ENCODE measurements at regions not wholly inside any gene's neighbourhood (a gene's known extent, or its start where the extent isn't known, plus 50 kb on each side); places are given as distances from the start of the nearest gene placed in this dataset.
"Not testable (repeated sequence)": the region's sequence is repeated elsewhere in the genome, so short reads cannot be mapped to it uniquely, and the experiment has no call there.

DNA sequence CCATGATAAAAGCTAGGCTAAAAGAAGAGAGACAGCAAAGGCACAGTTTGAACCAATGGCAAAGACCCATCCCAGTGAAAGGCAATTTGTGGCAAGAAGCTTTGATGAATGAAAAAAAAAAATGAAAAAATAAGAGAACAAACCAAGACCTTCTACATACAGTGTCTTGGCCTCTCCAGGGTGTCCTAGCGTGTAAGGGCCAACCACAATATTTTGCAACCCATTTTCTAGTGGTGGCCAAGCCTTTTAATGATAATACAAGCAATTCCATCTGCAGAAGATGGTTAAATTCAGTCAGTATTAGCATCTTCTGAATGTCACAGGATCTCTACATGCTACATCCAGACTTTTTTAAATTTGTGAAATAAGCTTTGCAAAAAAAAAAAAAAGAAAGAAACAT, 270.4 kb downstream of the LRATD1 start:
- DNase-seq (ENCODE audit: low spot score) = no peak
- Mint-ChIP-seq H3K4me1 (ENCODE audit: low read depth) (no peaks in the 10 kb centered on the region), H3K9me3 (ENCODE audit: low read depth) (no peaks in the 10 kb centered on the region), H3K27ac (ENCODE audit: unreplicated experiment) (no peak overlapping the region), H3K36me3 (ENCODE audit: low read depth) (no peaks in the 10 kb centered on the region), H3K27me3 (ENCODE audit: low read depth) (no peaks in the 10 kb centered on the region), H3K4me3 (ENCODE audit: unreplicated experiment) (no peak overlapping the region)
- TF ChIP-seq, protein P1, sequence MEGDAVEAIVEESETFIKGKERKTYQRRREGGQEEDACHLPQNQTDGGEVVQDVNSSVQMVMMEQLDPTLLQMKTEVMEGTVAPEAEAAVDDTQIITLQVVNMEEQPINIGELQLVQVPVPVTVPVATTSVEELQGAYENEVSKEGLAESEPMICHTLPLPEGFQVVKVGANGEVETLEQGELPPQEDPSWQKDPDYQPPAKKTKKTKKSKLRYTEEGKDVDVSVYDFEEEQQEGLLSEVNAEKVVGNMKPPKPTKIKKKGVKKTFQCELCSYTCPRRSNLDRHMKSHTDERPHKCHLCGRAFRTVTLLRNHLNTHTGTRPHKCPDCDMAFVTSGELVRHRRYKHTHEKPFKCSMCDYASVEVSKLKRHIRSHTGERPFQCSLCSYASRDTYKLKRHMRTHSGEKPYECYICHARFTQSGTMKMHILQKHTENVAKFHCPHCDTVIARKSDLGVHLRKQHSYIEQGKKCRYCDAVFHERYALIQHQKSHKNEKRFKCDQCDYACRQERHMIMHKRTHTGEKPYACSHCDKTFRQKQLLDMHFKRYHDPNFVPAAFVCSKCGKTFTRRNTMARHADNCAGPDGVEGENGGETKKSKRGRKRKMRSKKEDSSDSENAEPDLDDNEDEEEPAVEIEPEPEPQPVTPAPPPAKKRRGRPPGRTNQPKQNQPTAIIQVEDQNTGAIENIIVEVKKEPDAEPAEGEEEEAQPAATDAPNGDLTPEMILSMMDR (IDR thresholded peaks at IDR 0.05) = no peak

DNA sequence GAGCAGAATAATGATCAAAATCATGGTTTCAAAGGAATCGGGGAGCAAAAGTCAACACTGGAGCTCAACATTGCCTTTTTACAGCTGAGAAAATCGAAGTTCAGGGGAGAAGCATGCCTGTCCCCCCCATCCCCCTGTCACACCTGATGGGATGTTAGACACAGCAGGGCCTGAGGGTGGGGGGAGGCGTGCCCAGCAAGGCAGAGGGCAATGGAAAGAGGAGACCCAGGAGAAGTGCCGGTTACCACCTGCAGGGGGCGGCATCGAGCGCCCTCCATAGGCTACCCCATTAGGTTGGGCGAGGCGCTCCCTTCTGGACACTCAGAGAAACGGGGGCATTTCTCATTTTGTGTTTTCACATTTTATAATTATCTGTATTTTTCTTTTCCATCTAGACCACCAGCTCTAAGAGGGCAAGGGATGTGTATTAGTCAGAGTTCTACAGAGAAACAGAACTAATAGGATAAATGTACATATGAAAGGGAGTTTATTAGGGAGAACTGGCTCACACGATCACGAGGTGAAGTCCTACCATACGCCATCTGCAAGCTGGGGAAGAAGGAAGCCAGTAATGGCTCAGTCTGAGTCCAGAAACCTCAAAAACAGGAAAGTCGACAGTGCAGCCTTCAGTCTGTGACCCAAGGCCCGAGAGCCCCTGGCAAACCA, 271.3 kb downstream of the LRATD1 start:
- Mint-ChIP-seq H3K9me3 (ENCODE audit: low read depth) (no peaks in the 10 kb centered on the region), H3K4me1 (ENCODE audit: low read depth) (no peaks in the 10 kb centered on the region), H3K27me3 (ENCODE audit: low read depth) (no peaks in the 10 kb centered on the region), H3K36me3 (ENCODE audit: low read depth) (no peaks in the 10 kb centered on the region), H3K4me3 (ENCODE audit: unreplicated experiment) (no peak overlapping the region), H3K27ac (ENCODE audit: unreplicated experiment) (no peak overlapping the region)
- DNase-seq (ENCODE audit: low spot score) = no peak
- TF ChIP-seq, protein P1 (IDR thresholded peaks at IDR 0.05) = peak; percentile 71

DNA sequence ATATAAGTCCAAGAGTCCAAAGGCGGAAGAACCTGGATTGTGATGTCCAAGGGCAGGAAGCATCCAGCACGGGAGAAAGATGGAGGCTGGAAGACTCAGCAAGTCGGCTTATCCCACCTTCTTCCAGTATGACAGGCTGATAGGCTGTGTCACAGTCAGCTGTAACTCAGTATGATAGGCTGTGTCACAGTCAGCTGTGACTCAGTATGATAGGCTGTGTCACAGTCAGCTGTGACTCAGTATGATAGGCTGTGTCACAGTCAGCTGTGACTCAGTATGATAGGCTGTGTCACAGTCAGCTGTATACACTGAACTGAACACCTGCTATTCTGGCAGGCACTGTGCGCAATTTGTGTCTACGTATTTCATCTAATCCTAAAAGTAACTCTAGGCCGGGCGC, 271.9 kb downstream of the LRATD1 start:
- DNase-seq (ENCODE audit: low spot score); H3K9me3 Mint-ChIP-seq (ENCODE audit: low read depth); H3K4me1 Mint-ChIP-seq (ENCODE audit: low read depth); H3K4me3 Mint-ChIP-seq (ENCODE audit: unreplicated experiment); H3K27ac Mint-ChIP-seq (ENCODE audit: unreplicated experiment); H3K27me3 Mint-ChIP-seq (ENCODE audit: low read depth); H3K36me3 Mint-ChIP-seq (ENCODE audit: low read depth): not testable (repeated sequence)

DNA sequence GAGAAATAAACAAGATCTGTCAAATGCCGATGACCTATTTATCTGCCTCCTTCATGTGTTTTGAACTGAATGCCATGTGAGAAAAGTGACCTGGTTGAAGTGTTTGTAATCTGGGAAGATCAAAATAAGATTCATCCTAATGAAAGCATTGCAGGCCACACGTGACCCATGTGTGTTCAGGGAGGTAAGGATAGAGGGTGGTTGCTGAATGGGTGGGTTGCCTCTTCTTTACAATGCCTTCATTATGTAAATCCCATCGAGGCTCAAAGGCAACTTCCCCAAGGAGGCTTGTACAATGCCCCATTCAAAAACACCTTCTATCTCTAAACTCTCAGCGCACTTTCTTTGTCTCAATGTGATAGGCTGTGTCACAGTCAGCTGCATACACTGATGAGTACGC, 273.1 kb downstream of the LRATD1 start:
- TF ChIP-seq, protein P1 (IDR thresholded peaks at IDR 0.05) = no peak
- no peak for DNase-seq (ENCODE audit: low spot score)
- H3K27ac Mint-ChIP-seq (ENCODE audit: unreplicated experiment) = no peak overlapping the region
- H3K27me3 Mint-ChIP-seq (ENCODE audit: low read depth) = no peaks in the 10 kb centered on the region
- no peaks in the 10 kb centered on the region for H3K9me3 Mint-ChIP-seq (ENCODE audit: low read depth)
- H3K4me3 Mint-ChIP-seq (ENCODE audit: unreplicated experiment) = no peak overlapping the region
- no peaks in the 10 kb centered on the region for H3K36me3 Mint-ChIP-seq (ENCODE audit: low read depth)
- no peaks in the 10 kb centered on the region for H3K4me1 Mint-ChIP-seq (ENCODE audit: low read depth)

DNA sequence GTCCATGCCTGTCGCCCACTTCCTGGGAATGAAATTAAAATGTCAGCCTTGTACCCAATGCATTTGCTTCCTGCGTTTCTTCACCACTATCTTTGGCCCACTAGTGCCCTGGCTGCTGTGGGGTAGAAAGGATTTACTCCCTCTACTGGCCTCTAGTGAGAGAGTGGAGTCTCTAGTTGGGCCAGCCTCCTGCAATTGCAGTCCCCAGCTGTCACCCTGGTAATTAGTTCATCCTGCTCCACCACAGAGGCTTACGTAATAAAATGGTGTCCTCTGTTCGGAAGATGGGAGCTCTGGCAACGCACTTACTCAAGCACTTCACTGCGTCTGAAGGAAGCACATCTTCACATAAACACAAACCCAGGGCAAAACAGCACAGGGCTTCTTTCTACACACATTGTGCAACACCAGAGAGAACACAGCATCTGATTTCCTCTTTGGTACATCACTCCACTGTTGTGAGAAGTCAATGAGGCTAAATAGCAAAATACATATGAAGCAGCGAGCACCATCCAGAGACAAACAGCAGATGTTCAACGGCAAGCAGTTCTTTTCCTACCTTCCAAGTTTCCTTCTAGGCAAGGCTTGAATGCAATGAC, 274.6 kb downstream of the LRATD1 start:
- TF ChIP-seq, protein P1 (IDR thresholded peaks at IDR 0.05) = no peak
- no peak for DNase-seq (ENCODE audit: low spot score)
- no peak overlapping the region for H3K4me3 Mint-ChIP-seq (ENCODE audit: unreplicated experiment)
- no peaks in the 10 kb centered on the region for H3K4me1 Mint-ChIP-seq (ENCODE audit: low read depth)
- H3K27me3 Mint-ChIP-seq (ENCODE audit: low read depth) = no peaks in the 10 kb centered on the region
- H3K27ac Mint-ChIP-seq (ENCODE audit: unreplicated experiment) = no peak overlapping the region
- no peaks in the 10 kb centered on the region for H3K9me3 Mint-ChIP-seq (ENCODE audit: low read depth)
- H3K36me3 Mint-ChIP-seq (ENCODE audit: low read depth) = no peaks in the 10 kb centered on the region

DNA sequence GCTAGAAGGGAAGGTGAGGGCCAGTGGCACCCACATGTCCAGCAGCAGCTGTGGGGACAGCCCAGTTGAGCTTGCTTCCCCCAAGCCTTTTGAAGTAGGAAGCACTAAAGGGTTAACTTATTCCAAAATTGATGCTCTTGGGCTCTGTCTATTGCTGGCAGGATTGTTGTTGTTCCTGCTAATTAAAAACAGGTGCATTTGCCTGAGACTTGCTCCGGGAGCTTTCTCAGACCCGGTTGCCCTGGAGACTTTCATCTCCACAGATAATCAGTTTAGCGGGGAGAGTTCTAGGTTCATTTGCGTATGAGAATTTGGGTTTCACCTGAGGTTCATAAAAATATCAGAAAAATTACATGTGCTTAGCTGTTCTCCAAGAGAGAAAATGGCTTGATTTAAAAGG, 277.3 kb downstream of the LRATD1 start:
- peaks cover 3% of the 10 kb centered on the region for H3K9me3 Mint-ChIP-seq (ENCODE audit: low read depth)
- H3K27ac Mint-ChIP-seq (ENCODE audit: unreplicated experiment) = no peak overlapping the region

More for the DNA sequence above, 277.3 kb downstream of the LRATD1 start:
- Mint-ChIP-seq H3K4me3 (ENCODE audit: unreplicated experiment) (no peak overlapping the region), H3K4me1 (ENCODE audit: low read depth) (no peaks in the 10 kb centered on the region), H3K36me3 (ENCODE audit: low read depth) (no peaks in the 10 kb centered on the region), H3K27me3 (ENCODE audit: low read depth) (no peaks in the 10 kb centered on the region)
- TF ChIP-seq, protein P1 (IDR thresholded peaks at IDR 0.05) = no peak
- no peak for DNase-seq (ENCODE audit: low spot score)

Data from chondrocyte (in vitro differentiated cells).